ENCODE measurements at regions not wholly inside any gene's neighbourhood (a gene's known extent, or its start where the extent isn't known, plus 50 kb on each side); places are given as distances from the start of the nearest gene placed in this dataset.

DNA sequence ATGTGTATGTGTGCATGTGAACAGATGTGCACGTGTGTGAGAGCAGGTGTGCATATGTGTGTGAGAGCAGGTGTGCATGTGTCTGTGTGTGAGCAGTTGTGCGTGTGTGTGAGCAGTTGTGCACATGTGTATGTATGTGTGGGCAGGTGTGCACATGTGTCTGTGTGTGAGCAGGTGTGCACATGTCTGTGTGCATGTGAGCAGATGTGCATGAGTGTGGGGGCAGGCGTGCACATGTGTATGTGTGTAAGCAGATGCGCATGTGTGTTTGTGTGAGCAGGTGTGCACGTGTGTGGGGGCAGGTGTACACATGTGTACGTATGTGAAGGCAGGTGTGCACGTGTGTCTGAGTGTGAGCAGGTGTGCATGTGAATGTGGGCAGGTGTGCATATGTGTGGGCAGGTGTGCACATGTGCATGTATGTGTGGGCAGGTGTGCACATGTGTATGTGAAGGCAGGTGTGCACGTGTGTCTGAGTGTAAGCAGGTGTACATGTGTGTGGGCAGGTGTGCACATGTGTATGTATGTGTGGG is 66.5 kb upstream of the LRPAP1 start:
- no peaks in the 10 kb centered on the region for H3K79me2 ChIP-seq (ENCODE audit: insufficient read depth, low read length)
- H2AFZ ChIP-seq (ENCODE audit: low read length), result no peak overlapping the region
- H3K9me3 ChIP-seq (ENCODE audit: low read length), result no peaks in the 10 kb centered on the region
- TF ChIP-seq, protein P1, sequence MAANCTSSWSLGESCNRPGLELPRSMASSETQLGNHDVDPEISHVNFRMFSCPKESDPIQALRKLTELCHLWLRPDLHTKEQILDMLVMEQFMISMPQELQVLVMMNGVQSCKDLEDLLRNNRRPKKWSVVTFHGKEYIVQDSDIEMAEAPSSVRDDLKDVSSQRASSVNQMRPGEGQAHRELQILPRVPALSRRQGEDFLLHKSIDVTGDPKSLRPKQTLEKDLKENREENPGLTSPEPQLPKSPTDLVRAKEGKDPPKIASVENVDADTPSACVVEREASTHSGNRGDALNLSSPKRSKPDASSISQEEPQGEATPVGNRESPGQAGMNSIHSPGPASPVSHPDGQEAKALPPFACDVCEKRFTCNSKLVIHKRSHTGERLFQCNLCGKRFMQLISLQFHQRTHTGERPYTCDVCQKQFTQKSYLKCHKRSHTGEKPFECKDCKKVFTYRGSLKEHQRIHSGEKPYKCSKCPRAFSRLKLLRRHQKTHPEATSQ (CRISPR knock-in tag; IDR thresholded peaks at IDR 0.05; ENCODE audit: borderline replicate concordance), result no peak
- TF ChIP-seq, protein P2, sequence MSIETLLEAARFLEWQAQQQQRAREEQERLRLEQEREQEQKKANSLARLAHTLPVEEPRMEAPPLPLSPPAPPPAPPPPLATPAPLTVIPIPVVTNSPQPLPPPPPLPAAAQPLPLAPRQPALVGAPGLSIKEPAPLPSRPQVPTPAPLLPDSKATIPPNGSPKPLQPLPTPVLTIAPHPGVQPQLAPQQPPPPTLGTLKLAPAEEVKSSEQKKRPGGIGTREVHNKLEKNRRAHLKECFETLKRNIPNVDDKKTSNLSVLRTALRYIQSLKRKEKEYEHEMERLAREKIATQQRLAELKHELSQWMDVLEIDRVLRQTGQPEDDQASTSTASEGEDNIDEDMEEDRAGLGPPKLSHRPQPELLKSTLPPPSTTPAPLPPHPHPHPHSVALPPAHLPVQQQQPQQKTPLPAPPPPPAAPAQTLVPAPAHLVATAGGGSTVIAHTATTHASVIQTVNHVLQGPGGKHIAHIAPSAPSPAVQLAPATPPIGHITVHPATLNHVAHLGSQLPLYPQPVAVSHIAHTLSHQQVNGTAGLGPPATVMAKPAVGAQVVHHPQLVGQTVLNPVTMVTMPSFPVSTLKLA (IDR thresholded peaks at IDR 0.05), result peak; percentile 97
- TF ChIP-seq, protein P3, sequence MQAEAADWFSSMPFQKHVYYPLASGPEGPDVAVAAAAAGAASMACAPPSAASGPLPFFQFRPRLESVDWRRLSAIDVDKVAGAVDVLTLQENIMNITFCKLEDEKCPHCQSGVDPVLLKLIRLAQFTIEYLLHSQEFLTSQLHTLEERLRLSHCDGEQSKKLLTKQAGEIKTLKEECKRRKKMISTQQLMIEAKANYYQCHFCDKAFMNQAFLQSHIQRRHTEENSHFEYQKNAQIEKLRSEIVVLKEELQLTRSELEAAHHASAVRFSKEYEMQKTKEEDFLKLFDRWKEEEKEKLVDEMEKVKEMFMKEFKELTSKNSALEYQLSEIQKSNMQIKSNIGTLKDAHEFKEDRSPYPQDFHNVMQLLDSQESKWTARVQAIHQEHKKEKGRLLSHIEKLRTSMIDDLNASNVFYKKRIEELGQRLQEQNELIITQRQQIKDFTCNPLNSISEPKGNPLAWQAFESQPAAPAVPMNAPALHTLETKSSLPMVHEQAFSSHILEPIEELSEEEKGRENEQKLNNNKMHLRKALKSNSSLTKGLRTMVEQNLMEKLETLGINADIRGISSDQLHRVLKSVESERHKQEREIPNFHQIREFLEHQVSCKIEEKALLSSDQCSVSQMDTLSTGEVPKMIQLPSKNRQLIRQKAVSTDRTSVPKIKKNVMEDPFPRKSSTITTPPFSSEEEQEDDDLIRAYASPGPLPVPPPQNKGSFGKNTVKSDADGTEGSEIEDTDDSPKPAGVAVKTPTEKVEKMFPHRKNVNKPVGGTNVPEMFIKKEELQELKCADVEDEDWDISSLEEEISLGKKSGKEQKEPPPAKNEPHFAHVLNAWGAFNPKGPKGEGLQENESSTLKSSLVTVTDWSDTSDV (CRISPR knock-in tag; IDR thresholded peaks at IDR 0.05), result no peak
- TF ChIP-seq, protein P4, sequence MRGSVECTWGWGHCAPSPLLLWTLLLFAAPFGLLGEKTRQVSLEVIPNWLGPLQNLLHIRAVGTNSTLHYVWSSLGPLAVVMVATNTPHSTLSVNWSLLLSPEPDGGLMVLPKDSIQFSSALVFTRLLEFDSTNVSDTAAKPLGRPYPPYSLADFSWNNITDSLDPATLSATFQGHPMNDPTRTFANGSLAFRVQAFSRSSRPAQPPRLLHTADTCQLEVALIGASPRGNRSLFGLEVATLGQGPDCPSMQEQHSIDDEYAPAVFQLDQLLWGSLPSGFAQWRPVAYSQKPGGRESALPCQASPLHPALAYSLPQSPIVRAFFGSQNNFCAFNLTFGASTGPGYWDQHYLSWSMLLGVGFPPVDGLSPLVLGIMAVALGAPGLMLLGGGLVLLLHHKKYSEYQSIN (CRISPR knock-in tag; IDR thresholded peaks at IDR 0.05; ENCODE audit: borderline replicate concordance), result no peak
- TF ChIP-seq ZNF652 (CRISPR knock-in tag; IDR thresholded peaks at IDR 0.05; ENCODE audit: borderline replicate concordance, low read depth), result no peak
- TF ChIP-seq ZNF562 (CRISPR knock-in tag; IDR thresholded peaks at IDR 0.05; ENCODE audit: borderline replicate concordance), result no peak
- TF ChIP-seq, protein P5, sequence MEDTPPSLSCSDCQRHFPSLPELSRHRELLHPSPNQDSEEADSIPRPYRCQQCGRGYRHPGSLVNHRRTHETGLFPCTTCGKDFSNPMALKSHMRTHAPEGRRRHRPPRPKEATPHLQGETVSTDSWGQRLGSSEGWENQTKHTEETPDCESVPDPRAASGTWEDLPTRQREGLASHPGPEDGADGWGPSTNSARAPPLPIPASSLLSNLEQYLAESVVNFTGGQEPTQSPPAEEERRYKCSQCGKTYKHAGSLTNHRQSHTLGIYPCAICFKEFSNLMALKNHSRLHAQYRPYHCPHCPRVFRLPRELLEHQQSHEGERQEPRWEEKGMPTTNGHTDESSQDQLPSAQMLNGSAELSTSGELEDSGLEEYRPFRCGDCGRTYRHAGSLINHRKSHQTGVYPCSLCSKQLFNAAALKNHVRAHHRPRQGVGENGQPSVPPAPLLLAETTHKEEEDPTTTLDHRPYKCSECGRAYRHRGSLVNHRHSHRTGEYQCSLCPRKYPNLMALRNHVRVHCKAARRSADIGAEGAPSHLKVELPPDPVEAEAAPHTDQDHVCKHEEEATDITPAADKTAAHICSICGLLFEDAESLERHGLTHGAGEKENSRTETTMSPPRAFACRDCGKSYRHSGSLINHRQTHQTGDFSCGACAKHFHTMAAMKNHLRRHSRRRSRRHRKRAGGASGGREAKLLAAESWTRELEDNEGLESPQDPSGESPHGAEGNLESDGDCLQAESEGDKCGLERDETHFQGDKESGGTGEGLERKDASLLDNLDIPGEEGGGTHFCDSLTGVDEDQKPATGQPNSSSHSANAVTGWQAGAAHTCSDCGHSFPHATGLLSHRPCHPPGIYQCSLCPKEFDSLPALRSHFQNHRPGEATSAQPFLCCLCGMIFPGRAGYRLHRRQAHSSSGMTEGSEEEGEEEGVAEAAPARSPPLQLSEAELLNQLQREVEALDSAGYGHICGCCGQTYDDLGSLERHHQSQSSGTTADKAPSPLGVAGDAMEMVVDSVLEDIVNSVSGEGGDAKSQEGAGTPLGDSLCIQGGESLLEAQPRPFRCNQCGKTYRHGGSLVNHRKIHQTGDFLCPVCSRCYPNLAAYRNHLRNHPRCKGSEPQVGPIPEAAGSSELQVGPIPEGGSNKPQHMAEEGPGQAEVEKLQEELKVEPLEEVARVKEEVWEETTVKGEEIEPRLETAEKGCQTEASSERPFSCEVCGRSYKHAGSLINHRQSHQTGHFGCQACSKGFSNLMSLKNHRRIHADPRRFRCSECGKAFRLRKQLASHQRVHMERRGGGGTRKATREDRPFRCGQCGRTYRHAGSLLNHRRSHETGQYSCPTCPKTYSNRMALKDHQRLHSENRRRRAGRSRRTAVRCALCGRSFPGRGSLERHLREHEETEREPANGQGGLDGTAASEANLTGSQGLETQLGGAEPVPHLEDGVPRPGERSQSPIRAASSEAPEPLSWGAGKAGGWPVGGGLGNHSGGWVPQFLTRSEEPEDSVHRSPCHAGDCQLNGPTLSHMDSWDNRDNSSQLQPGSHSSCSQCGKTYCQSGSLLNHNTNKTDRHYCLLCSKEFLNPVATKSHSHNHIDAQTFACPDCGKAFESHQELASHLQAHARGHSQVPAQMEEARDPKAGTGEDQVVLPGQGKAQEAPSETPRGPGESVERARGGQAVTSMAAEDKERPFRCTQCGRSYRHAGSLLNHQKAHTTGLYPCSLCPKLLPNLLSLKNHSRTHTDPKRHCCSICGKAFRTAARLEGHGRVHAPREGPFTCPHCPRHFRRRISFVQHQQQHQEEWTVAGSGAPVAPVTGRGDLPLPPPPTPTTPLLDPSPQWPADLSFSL (CRISPR knock-in tag; IDR thresholded peaks at IDR 0.05), result no peak
- in situ Hi-C loops (cut with HindIII; ENCODE audit: extremely low pct_ligation_motif_present, low pct_unique_long_range_greater_than_20kb) (no loop called here), intact Hi-C loops (cut with micrococcal nuclease; ENCODE audit: unreplicated experiment) (no loop called here)
- no peak overlapping the region for H3K4me3 ChIP-seq (replicated peaks in 1 of 3; ENCODE audit: insufficient read depth in 1 of 3, low read depth in 2 of 3, low read length in 3 of 3)
- no peak overlapping the region for H3K9ac ChIP-seq (ENCODE audit: insufficient read depth, low read depth, low read length)
- CTCF ChIA-PET (ENCODE audit: low intra/inter-chr PET ratio, low total read pairs), result no interaction called here
- no peaks in the 10 kb centered on the region for H3K27me3 ChIP-seq (ENCODE audit: control insufficient read depth in 1 of 2, insufficient read depth in 2 of 2, low read length in 2 of 2)
- no peaks in the 10 kb centered on the region for H4K20me1 ChIP-seq (ENCODE audit: insufficient read depth, low read length)
- POLR2A ChIA-PET, result no interaction called here
- FAIRE-seq, result no peak
- DNase-seq (ENCODE audit: low spot score), result no peak
- no peak for ATAC-seq
- no peaks in the 10 kb centered on the region for H3K36me3 ChIP-seq (replicated peaks in 1 of 2; ENCODE audit: control insufficient read depth in 1 of 2, insufficient read depth in 2 of 2, low read length in 2 of 2)
- BruUV-seq (replicated peaks), result no TSS peak
- H3K4me2 ChIP-seq (ENCODE audit: low read depth, low read length), result no peak overlapping the region
- WGBS (ENCODE audit: low lambda C conversion rate), result 48% methylated on average over 8 of the region's 8 CpGs
- peaks cover 11% of the 10 kb centered on the region for H3K4me1 ChIP-seq (ENCODE audit: insufficient read depth, low read length)
- no peak overlapping the region for H3K27ac ChIP-seq (ENCODE audit: extremely low read length, insufficient read depth, low read length)
